H1 (cell line): ENCODE measurements at regions not wholly inside any gene's neighbourhood (a gene's known extent, or its start where the extent isn't known, plus 50 kb on each side); places are given as distances from the start of the nearest gene placed in this dataset.

Source experiments
- CTCF ChIA-PET: fragments of 300-600 bp; sonication (Branson Sonifier 250); formaldehyde crosslinking; loops from one replicate; lab custom pipeline; 2021; ENCODE audit not compliant: partially characterized antibody; lab: Charles Lee
- POLR2A ChIA-PET: fragments of 300-600 bp; sonication (Branson Sonifier 250); formaldehyde crosslinking; loops from one replicate; lab custom pipeline; 2021; ENCODE audit warnings: inconsistent platforms; ENCODE audit not compliant: partially characterized antibody; lab: Charles Lee
- DNase-seq, 2 experiments: peaks; one replicate each; pipeline versions ENCODE4 v3.0.0 to v3.0.0-alpha.2; 2010 to 2022; ENCODE audit warnings: low spot score in 2 of 2, low read depth in 1 of 2, mixed read lengths in 1 of 2
- FAIRE-seq: peaks from 2 replicates; lab custom pipeline; 2011; peaks lifted over from hg19 to GRCh38; lab: Jason Lieb, UNC
- H2AFZ ChIP-seq: 2 replicates; pipeline ENCODE4 v1.8.1; 2012; ENCODE audit warnings: low read length, inconsistent platforms
- H2AK5ac ChIP-seq: 2 replicates; pipeline ENCODE4 v1.6.1; 2013; ENCODE audit warnings: low read depth, low read length
- H2BK120ac ChIP-seq: replicated peaks from 2 replicates; pipeline ENCODE3; 2013; ENCODE audit warnings: low read depth, low read length, inconsistent platforms
- H2BK12ac ChIP-seq: 2 replicates; pipeline ENCODE4 v1.6.1; 2013; ENCODE audit warnings: low read depth, low read length
- H2BK15ac ChIP-seq: 2 replicates; pipeline ENCODE4 v1.6.1; 2013; ENCODE audit warnings: low read length
- H2BK20ac ChIP-seq: 2 replicates; pipeline ENCODE4 v1.6.1; 2013; ENCODE audit warnings: low read length
- H2BK5ac ChIP-seq: 2 replicates; pipeline ENCODE4 v1.6.1; 2013; ENCODE audit warnings: low read depth, low read length
- H3K14ac ChIP-seq: 2 replicates; pipeline ENCODE4 v1.6.1; 2013; ENCODE audit warnings: inconsistent platforms; ENCODE audit not compliant: insufficient read length
- H3K18ac ChIP-seq: 2 replicates; pipeline ENCODE4 v1.6.1; 2013; ENCODE audit warnings: low read length; ENCODE audit errors: extremely low read depth
- H3K23ac ChIP-seq: 2 replicates; pipeline ENCODE4 v1.6.1; 2013; ENCODE audit warnings: inconsistent platforms; ENCODE audit not compliant: insufficient read length
- H3K23me2 ChIP-seq: 2 replicates; pipeline ENCODE4 v1.6.1; 2013; ENCODE audit warnings: low read depth, low read length
- H3K27ac ChIP-seq: 2 replicates; pipeline ENCODE4 v1.6.1; 2011; ENCODE audit warnings: low read depth, low read length, inconsistent platforms
- H3K27me3 ChIP-seq, 4 experiments: replicated peaks in 1 of 4; 1 replicate in 1 of 4; 2 replicates in 3 of 4; pipeline versions ENCODE4 v1.6.1 to v1.8.1; 2011 to 2013; ENCODE audit warnings: low read length in 3 of 4, mild to moderate bottlenecking in 3 of 4, inconsistent platforms in 2 of 4, mixed read lengths in 2 of 4, moderate library complexity in 1 of 4; ENCODE audit not compliant: control insufficient read depth in 3 of 4, insufficient read depth in 3 of 4; ENCODE audit errors: extremely low read depth in 1 of 4
- H3K36me3 ChIP-seq, 4 experiments: 2 replicates each; pipeline versions ENCODE4 v1.6.1 to v1.8.1; 2011 to 2013; ENCODE audit warnings: mild to moderate bottlenecking in 4 of 4, low read length in 3 of 4, moderate library complexity in 2 of 4, control low read depth in 1 of 4, inconsistent platforms in 1 of 4; ENCODE audit not compliant: insufficient read depth in 4 of 4, control insufficient read depth in 2 of 4
- H3K4ac ChIP-seq: replicated peaks from 2 replicates; pipeline ENCODE3; 2013; ENCODE audit warnings: low read length, low read depth, mixed read lengths, inconsistent platforms; ENCODE audit not compliant: insufficient read length
- H3K4me1 ChIP-seq, 4 experiments: replicated peaks in 1 of 4; 1 replicate in 1 of 4; 2 replicates in 3 of 4; pipeline versions ENCODE4 v1.6.1 to v1.8.1; 2011 to 2013; ENCODE audit warnings: low read length in 3 of 4, inconsistent platforms in 2 of 4, mixed read lengths in 1 of 4; ENCODE audit not compliant: insufficient read depth in 4 of 4, control insufficient read depth in 3 of 4
- H3K4me2 ChIP-seq, 2 experiments: 2 replicates each; pipeline versions ENCODE4 v1.6.1 to v1.8.1; 2011 to 2013; ENCODE audit warnings: low read depth in 2 of 2, low read length in 2 of 2, control low read depth in 1 of 2, inconsistent platforms in 1 of 2, mild to moderate bottlenecking in 1 of 2; ENCODE audit not compliant: insufficient read depth in 1 of 2
- H3K4me3 ChIP-seq, 4 experiments: fragments of 200-600, 300-600 bp in 1 of 4; sonication (generic), shearing (Covaris generic), sonication (Bioruptor Twin) in 1 of 4; 2 replicates each; pipeline versions ENCODE4 v1.5.1 to v1.8.1; 2011 to 2016; ENCODE audit warnings: low read length in 4 of 4, low read depth in 3 of 4, control low read depth in 2 of 4, inconsistent platforms in 2 of 4, mild to moderate bottlenecking in 2 of 4, mixed read lengths in 1 of 4, moderate library complexity in 1 of 4; ENCODE audit not compliant: insufficient read depth in 2 of 4; ENCODE audit errors: extremely low read depth in 1 of 4
- H3K56ac ChIP-seq: replicated peaks from 2 replicates; pipeline ENCODE3; 2013; ENCODE audit warnings: low read depth, mild to moderate bottlenecking, mixed read lengths, low read length, inconsistent platforms; ENCODE audit not compliant: insufficient read length
- H3K79me1 ChIP-seq: 2 replicates; pipeline ENCODE4 v1.6.1; 2013; ENCODE audit warnings: low read depth, low read length, control low read depth
- H3K79me2 ChIP-seq, 2 experiments: 2 replicates each; pipeline versions ENCODE4 v1.6.1 to v1.8.1; 2012 to 2013; ENCODE audit warnings: low read length in 2 of 2, mild to moderate bottlenecking in 2 of 2, inconsistent platforms in 1 of 2; ENCODE audit not compliant: insufficient read depth in 2 of 2, control insufficient read depth in 1 of 2
- H3K9ac ChIP-seq, 4 experiments: replicated peaks in 1 of 4; 1 replicate in 1 of 4; 2 replicates in 3 of 4; pipeline versions ENCODE4 v1.6.1 to v1.8.1; 2011 to 2013; ENCODE audit warnings: low read depth in 3 of 4, low read length in 3 of 4, control low read depth in 2 of 4, mild to moderate bottlenecking in 2 of 4, moderate library complexity in 2 of 4, inconsistent platforms in 1 of 4; ENCODE audit errors: extremely low read depth in 1 of 4
- H3K9me3 ChIP-seq, 2 experiments: 2 replicates each; pipeline versions ENCODE4 v1.6.1 to v1.8.1; 2012 to 2013; ENCODE audit warnings: mild to moderate bottlenecking in 2 of 2, moderate library complexity in 2 of 2, control low read depth in 1 of 2, inconsistent platforms in 1 of 2, low read depth in 1 of 2, low read length in 1 of 2, mixed read lengths in 1 of 2; ENCODE audit not compliant: insufficient read depth in 2 of 2
- H4K20me1 ChIP-seq, 2 experiments: replicated peaks in 1 of 2; 2 replicates each; pipeline versions ENCODE3 to v1.8.1; 2011 to 2013; ENCODE audit warnings: inconsistent platforms in 2 of 2, low read length in 2 of 2, mild to moderate bottlenecking in 1 of 2; ENCODE audit not compliant: insufficient read depth in 2 of 2, control insufficient read depth in 1 of 2
- H4K5ac ChIP-seq: 2 replicates; pipeline ENCODE4 v1.6.1; 2013; ENCODE audit warnings: low read length, low read depth, mixed read lengths, inconsistent platforms; ENCODE audit not compliant: insufficient read length
- H4K8ac ChIP-seq: 2 replicates; pipeline ENCODE4 v1.8.0; 2013; ENCODE audit warnings: mild to moderate bottlenecking, moderate library complexity, low read length, inconsistent platforms; ENCODE audit not compliant: insufficient read depth; ENCODE audit errors: extremely low read depth
- H4K91ac ChIP-seq: replicated peaks from 2 replicates; pipeline ENCODE3; 2013; ENCODE audit warnings: low read length, mixed read lengths, inconsistent platforms; ENCODE audit not compliant: insufficient read length
- BCL11A ChIP-seq, 2 experiments: IDR thresholded peaks; one replicate each; pipeline ENCODE4 v1.6.1; 2011; ENCODE audit warnings: low read depth in 2 of 2, low read length in 2 of 2, mild to moderate bottlenecking in 2 of 2
- CHD2 ChIP-seq: IDR thresholded peaks from 2 replicates; pipeline ENCODE4 v1.6.1; 2012; ENCODE audit warnings: low read length, improper control_type of control experiment
- CTBP2 ChIP-seq: IDR thresholded peaks from 2 replicates; pipeline ENCODE4 v1.7.0; 2011; ENCODE audit warnings: borderline replicate concordance, mild to moderate bottlenecking, moderate library complexity, mixed read lengths, low read length; ENCODE audit not compliant: insufficient read depth, insufficient read length
- PHF8 ChIP-seq: fragments of 200-600 bp; sonication (generic); conservative IDR thresholded peaks from 2 replicates; pipeline ENCODE4 v1.7.1; 2012; ENCODE audit warnings: low read depth, mild to moderate bottlenecking, inconsistent platforms, low read length, moderate library complexity
- POLR2A ChIP-seq, 2 experiments: IDR thresholded peaks; 1 replicate in 1 of 2; 2 replicates in 1 of 2; pipeline ENCODE4 v1.6.1; 2011; ENCODE audit warnings: low read depth in 2 of 2, low read length in 2 of 2, mild to moderate bottlenecking in 2 of 2; ENCODE audit errors: control extremely low read depth in 1 of 2
- SIN3A ChIP-seq, 2 experiments: IDR thresholded peaks in 1 of 2; conservative IDR thresholded peaks in 1 of 2; 2 replicates each; pipeline ENCODE4 v1.6.1; 2011 to 2012; ENCODE audit warnings: low read length in 2 of 2, improper control_type of control experiment in 1 of 2, low read depth in 1 of 2, mild to moderate bottlenecking in 1 of 2
- WGBS, 2 experiments: shearing (Covaris generic) in 1 of 2; methylation state at CpG; one replicate each; pipeline versions ENCODE4 v1.1.6 to v1.1.7; 2013 to 2015; ENCODE audit warnings: low lambda C conversion rate in 2 of 2, mixed read lengths in 2 of 2, inconsistent platforms in 1 of 2, low coverage in 1 of 2, missing lambda C conversion rate in 1 of 2; ENCODE audit not compliant: insufficient replicate concordance in 2 of 2, insufficient coverage in 1 of 2, insufficient read length in 1 of 2; ENCODE audit errors: extremely low coverage in 1 of 2, missing lambda C conversion rate in 1 of 2; 5-methylcytosine and 5-hydroxymethylcytosine counted together

- no peak overlapping the region for H3K9ac ChIP-seq
- H3K9me3 ChIP-seq, result no peaks in the 10 kb centered on the region
- H4K8ac ChIP-seq, result no peak overlapping the region
- H3K14ac ChIP-seq, result no peak overlapping the region
- H4K91ac ChIP-seq, result no peak overlapping the region
- no peak overlapping the region for H3K4me2 ChIP-seq
- no peak overlapping the region for H2AK5ac ChIP-seq
- no peak overlapping the region for H3K23ac ChIP-seq
- TF ChIP-seq PHF8, result no peak
- TF ChIP-seq POLR2A (IDR thresholded peaks at IDR 0.05; ENCODE audit: control extremely low read depth in 1 of 2, low read depth in 2 of 2, low read length in 2 of 2), result no peak
- no peak for TF ChIP-seq CTBP2
- TF ChIP-seq CHD2, result no peak
- no peak for TF ChIP-seq SIN3A (conservative IDR thresholded peaks at IDR 0.05 in 1 of 2, IDR thresholded peaks at IDR 0.05 in 1 of 2; ENCODE audit: low read depth in 1 of 2, low read length in 2 of 2)
- TF ChIP-seq BCL11A (IDR thresholded peaks at IDR 0.05; ENCODE audit: low read depth in 2 of 2, low read length in 2 of 2), result no peak
- H2BK12ac ChIP-seq, result no peak overlapping the region
- H2BK20ac ChIP-seq, result no peak overlapping the region
- H2BK15ac ChIP-seq, result no peak overlapping the region
- ChIA-PET POLR2A (no interaction called here), CTCF (no interaction called here)
- no peaks in the 10 kb centered on the region for H3K4me1 ChIP-seq
- H3K27me3 ChIP-seq, result no peaks in the 10 kb centered on the region
- no peak overlapping the region for H3K56ac ChIP-seq
- WGBS, 2 experiments, result 96% methylated on average over 3 of the region's 3 CpGs; no CpG with 5 or more reads in 1 of the 2 experiments
- no peak overlapping the region for H2BK120ac ChIP-seq
- H3K23me2 ChIP-seq, result no peaks in the 10 kb centered on the region; the same call in 1 of the 2 replicates
- H3K4ac ChIP-seq, result no peak overlapping the region
- no peaks in the 10 kb centered on the region for H3K36me3 ChIP-seq
- H3K4me3 ChIP-seq, result no peak overlapping the region
- H3K79me1 ChIP-seq, result no peaks in the 10 kb centered on the region
- H4K20me1 ChIP-seq, result no peaks in the 10 kb centered on the region
- H3K18ac ChIP-seq, result no peak overlapping the region
- no peak overlapping the region for H4K5ac ChIP-seq
- H2BK5ac ChIP-seq, result no peak overlapping the region
- H2AFZ ChIP-seq, result no peak overlapping the region
- no peak for FAIRE-seq
- no peak overlapping the region for H3K27ac ChIP-seq
- no peak for DNase-seq
- H3K79me2 ChIP-seq, result no peaks in the 10 kb centered on the region
These were observed 686.7 kb downstream of the DTWD2 start for GRCh38 chr5:118301696-118302095.
